Endothelial cell of umbilical vein (primary cell): ENCODE measurements at regions not wholly inside any gene's neighbourhood (a gene's known extent, or its start where the extent isn't known, plus 50 kb on each side); places are given as distances from the start of the nearest gene placed in this dataset.

ENCODE experiments used
- BruUV-seq: library from RNA; stranded (reverse); fragments of 400-500 nt; replicated peaks from 2 replicates; lab custom pipeline; 2021; lab: Mats Ljungman, UMichigan
- CTCF ChIA-PET: fragments of 300-600, 350-600 bp; sonication (Branson Sonifier 250); formaldehyde crosslinking; loops from one replicate; lab custom pipeline; 2021; ENCODE audit warnings: antibody characterized with exemption, inconsistent platforms; lab: Charles Lee
- POLR2A ChIA-PET: fragments of 300-600, 350-600 bp; sonication (Branson Sonifier 250); formaldehyde crosslinking; loops from one replicate; lab custom pipeline; 2021; ENCODE audit warnings: antibody characterized with exemption, inconsistent platforms; lab: Charles Lee
- DNase-seq: peaks from one replicate; pipeline ENCODE4 v3.0.0-alpha.2; 2011; ENCODE audit warnings: low read depth, low spot score
- FAIRE-seq: peaks from 2 replicates; lab custom pipeline; 2011; peaks lifted over from hg19 to GRCh38; lab: Jason Lieb, UNC
- H2AFZ ChIP-seq: 2 replicates; pipeline ENCODE4 v1.6.0; 2012; ENCODE audit warnings: low read depth, low read length, control low read depth, inconsistent platforms
- H3K27ac ChIP-seq: 2 replicates; pipeline ENCODE4 v1.5.1; 2011; ENCODE audit warnings: low read depth, mild to moderate bottlenecking, control low read depth, low read length, moderate library complexity; ENCODE audit not compliant: insufficient read depth
- H3K27me3 ChIP-seq, 2 experiments: 2 replicates each; pipeline versions ENCODE4 v1.6.0 to v1.6.1; 2011; ENCODE audit warnings: low read length in 2 of 2, mixed read lengths in 1 of 2; ENCODE audit not compliant: control insufficient read depth in 2 of 2, insufficient read depth in 2 of 2
- H3K36me3 ChIP-seq, 2 experiments: 2 replicates in 1 of 2; 3 replicates in 1 of 2; pipeline ENCODE4 v1.5.1; 2011; ENCODE audit warnings: low read length in 2 of 2, mild to moderate bottlenecking in 1 of 2, moderate library complexity in 1 of 2; ENCODE audit not compliant: control insufficient read depth in 2 of 2, insufficient read depth in 2 of 2; ENCODE audit errors: extremely low read depth in 1 of 2
- H3K4me1 ChIP-seq: 3 replicates; pipeline ENCODE4 v1.5.1; 2011; ENCODE audit warnings: mild to moderate bottlenecking, low read length; ENCODE audit not compliant: control insufficient read depth, insufficient read depth; ENCODE audit errors: extremely low read depth
- H3K4me2 ChIP-seq: 2 replicates; pipeline ENCODE4 v1.6.1; 2011; ENCODE audit warnings: low read length, control low read depth, mixed read lengths; ENCODE audit not compliant: insufficient read depth
- H3K4me3 ChIP-seq, 3 experiments: fragments of 200-600 bp in 1 of 3; sonication (generic), shearing (Covaris generic) in 1 of 3; replicated peaks in 1 of 3; 2 replicates each; pipeline ENCODE4 v1.5.1; 2011 to 2016; ENCODE audit warnings: control low read depth in 3 of 3, low read length in 3 of 3, mild to moderate bottlenecking in 2 of 3, inconsistent platforms in 1 of 3, low read depth in 1 of 3, moderate library complexity in 1 of 3; ENCODE audit not compliant: insufficient read depth in 1 of 3
- H3K79me2 ChIP-seq: 2 replicates; pipeline ENCODE4 v1.6.0; 2012; ENCODE audit warnings: low read length, inconsistent platforms; ENCODE audit not compliant: control insufficient read depth, insufficient read depth
- H3K9ac ChIP-seq: replicated peaks from 2 replicates; pipeline ENCODE3; 2011; ENCODE audit warnings: low read length, control low read depth; ENCODE audit not compliant: insufficient read depth; ENCODE audit errors: extremely low read depth
- H3K9me1 ChIP-seq: replicated peaks from 3 replicates; pipeline ENCODE4 v1.6.0; 2011; ENCODE audit warnings: mild to moderate bottlenecking, low read length; ENCODE audit not compliant: control insufficient read depth, insufficient read depth; ENCODE audit errors: extremely low read depth
- H3K9me3 ChIP-seq: replicated peaks from 2 replicates; pipeline ENCODE4 v1.5.1; 2012; ENCODE audit warnings: low read length, inconsistent platforms; ENCODE audit not compliant: control insufficient read depth, insufficient read depth
- H4K20me1 ChIP-seq: replicated peaks from 2 replicates; pipeline ENCODE3; 2011; ENCODE audit warnings: mild to moderate bottlenecking, low read length; ENCODE audit not compliant: control insufficient read depth, insufficient read depth; ENCODE audit errors: extremely low read depth
- EZH2 ChIP-seq: IDR thresholded peaks from 2 replicates; pipeline ENCODE4 v1.6.1; 2012; ENCODE audit warnings: borderline replicate concordance, low read depth, mild to moderate bottlenecking, moderate library complexity, low read length, inconsistent platforms; ENCODE audit not compliant: severe bottlenecking
- FOS ChIP-seq: IDR thresholded peaks from 2 replicates; pipeline ENCODE4 v1.6.1; 2011; ENCODE audit warnings: mild to moderate bottlenecking, low read length, moderate library complexity, borderline replicate concordance; ENCODE audit not compliant: insufficient read depth
- GATA2 ChIP-seq: IDR thresholded peaks from 2 replicates; pipeline ENCODE4 v1.7.0; 2011; ENCODE audit warnings: low read depth, mild to moderate bottlenecking, moderate library complexity, mixed read lengths, low read length; ENCODE audit not compliant: insufficient read length, insufficient read depth
- JUN ChIP-seq: IDR thresholded peaks from 2 replicates; pipeline ENCODE4 v1.6.1; 2011; ENCODE audit warnings: borderline replicate concordance, low read depth; ENCODE audit not compliant: insufficient read length, insufficient read depth
- MYC ChIP-seq: IDR thresholded peaks from one replicate; pipeline ENCODE4 v1.6.1; 2011; ENCODE audit warnings: mild to moderate bottlenecking, low read depth, low read length
- POLR2A ChIP-seq: IDR thresholded peaks from 2 replicates; pipeline ENCODE4 v1.6.1; 2012; ENCODE audit warnings: low read depth, mild to moderate bottlenecking, control low read depth, low read length
- POLR2AphosphoS5 ChIP-seq: IDR thresholded peaks from 2 replicates; pipeline ENCODE4 v1.6.1; 2012; ENCODE audit warnings: low read depth, mild to moderate bottlenecking, control low read depth, low read length, moderate library complexity; ENCODE audit not compliant: insufficient read depth
- dilution Hi-C: fragments of 300-500 bp; cut with MboI; formaldehyde crosslinking; loops from one replicate; pipeline ENCODE4 v1.15.0; 2019; ENCODE audit warnings: low sequenced_read_pairs; ENCODE audit not compliant: extremely low pct_ligation_motif_present
- intact Hi-C: fragments of 100-400 bp; cut with micrococcal nuclease; formaldehyde crosslinking; loops from one replicate; pipeline ENCODE4 v1.10.0; 2022
- TF ChIP-seq, protein P1 (sequence below): IDR thresholded peaks from 2 replicates; pipeline ENCODE4 v1.6.1; 2011; ENCODE audit not compliant: insufficient read depth, insufficient read length
- TF ChIP-seq, protein P2 (sequence below), 2 donors: IDR thresholded peaks; 1 replicate in 1 of 2; 2 replicates in 1 of 2; pipeline ENCODE4 v1.5.1; 2011; ENCODE audit warnings: low read length in 2 of 2, mild to moderate bottlenecking in 2 of 2, moderate library complexity in 2 of 2, control low read depth in 1 of 2, inconsistent platforms in 1 of 2, low read depth in 1 of 2; ENCODE audit not compliant: insufficient read depth in 1 of 2; ENCODE audit errors: extremely low read depth in 1 of 2

DNA sequence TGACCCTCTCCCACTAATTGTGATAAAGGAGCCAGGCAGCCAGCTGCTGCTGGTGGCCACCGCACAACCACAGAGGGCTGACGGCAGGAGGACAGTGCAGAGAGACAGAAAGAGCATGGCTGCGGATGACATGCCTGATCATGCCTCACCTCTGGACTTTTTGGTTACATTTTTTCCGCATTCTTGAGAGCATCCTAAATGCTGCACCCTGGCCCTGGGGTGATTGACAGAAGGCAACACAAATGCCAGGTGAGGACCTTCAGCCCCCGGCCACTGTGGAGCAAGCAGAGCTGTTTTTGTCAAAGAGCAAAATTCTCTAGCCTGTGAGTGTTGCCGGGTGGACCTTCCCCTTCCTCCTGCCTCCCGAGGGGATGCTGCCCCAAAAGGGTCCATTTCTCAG, 78.5 kb downstream of the RPS6KA4 start:
- intact Hi-C loops: no loop called here
- dilution Hi-C loops: no loop called here
- H3K4me2 ChIP-seq: no peak overlapping the region
- H3K4me3 ChIP-seq: no peak overlapping the region
- H3K27me3 ChIP-seq: peaks cover 0 to 5% of the 10 kb centered on the region in 2 experiments
- TF ChIP-seq GATA2 (no peak), POLR2A (no peak), EZH2 (no peak), FOS (no peak), POLR2AphosphoS5 (no peak), MYC (no peak), JUN (no peak)
- TF ChIP-seq, protein P1, sequence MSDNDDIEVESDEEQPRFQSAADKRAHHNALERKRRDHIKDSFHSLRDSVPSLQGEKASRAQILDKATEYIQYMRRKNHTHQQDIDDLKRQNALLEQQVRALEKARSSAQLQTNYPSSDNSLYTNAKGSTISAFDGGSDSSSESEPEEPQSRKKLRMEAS: no peak
- TF ChIP-seq, protein P2, sequence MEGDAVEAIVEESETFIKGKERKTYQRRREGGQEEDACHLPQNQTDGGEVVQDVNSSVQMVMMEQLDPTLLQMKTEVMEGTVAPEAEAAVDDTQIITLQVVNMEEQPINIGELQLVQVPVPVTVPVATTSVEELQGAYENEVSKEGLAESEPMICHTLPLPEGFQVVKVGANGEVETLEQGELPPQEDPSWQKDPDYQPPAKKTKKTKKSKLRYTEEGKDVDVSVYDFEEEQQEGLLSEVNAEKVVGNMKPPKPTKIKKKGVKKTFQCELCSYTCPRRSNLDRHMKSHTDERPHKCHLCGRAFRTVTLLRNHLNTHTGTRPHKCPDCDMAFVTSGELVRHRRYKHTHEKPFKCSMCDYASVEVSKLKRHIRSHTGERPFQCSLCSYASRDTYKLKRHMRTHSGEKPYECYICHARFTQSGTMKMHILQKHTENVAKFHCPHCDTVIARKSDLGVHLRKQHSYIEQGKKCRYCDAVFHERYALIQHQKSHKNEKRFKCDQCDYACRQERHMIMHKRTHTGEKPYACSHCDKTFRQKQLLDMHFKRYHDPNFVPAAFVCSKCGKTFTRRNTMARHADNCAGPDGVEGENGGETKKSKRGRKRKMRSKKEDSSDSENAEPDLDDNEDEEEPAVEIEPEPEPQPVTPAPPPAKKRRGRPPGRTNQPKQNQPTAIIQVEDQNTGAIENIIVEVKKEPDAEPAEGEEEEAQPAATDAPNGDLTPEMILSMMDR (IDR thresholded peaks at IDR 0.05; ENCODE audit: extremely low read depth in 1 of 2, insufficient read depth in 1 of 2, low read depth in 1 of 2, low read length in 2 of 2): no peak
- H4K20me1 ChIP-seq: no peaks in the 10 kb centered on the region
- no peak overlapping the region for H3K27ac ChIP-seq
- H3K4me1 ChIP-seq: no peaks in the 10 kb centered on the region
- no peak for DNase-seq
- H3K9ac ChIP-seq: no peak overlapping the region
- no peaks in the 10 kb centered on the region for H3K9me3 ChIP-seq
- no peaks in the 10 kb centered on the region for H3K36me3 ChIP-seq
- H3K79me2 ChIP-seq: no peaks in the 10 kb centered on the region
- ChIA-PET CTCF (interaction anchor here (5.2 kb wide), 1 partner anchor 12 kb away, joined by 44 read pairs; no protein-coding TSS in a partner anchor), POLR2A (no interaction called here)
- BruUV-seq: no TSS peak
- FAIRE-seq: no peak
- no peak overlapping the region for H2AFZ ChIP-seq
- H3K9me1 ChIP-seq: no peaks in the 10 kb centered on the region
